HepG2 (cell line): ENCODE measurements at regions not wholly inside any gene's neighbourhood (a gene's known extent, or its start where the extent isn't known, plus 50 kb on each side); places are given as distances from the start of the nearest gene placed in this dataset.

ENCODE experiments used
- CSRNP1 ChIP-seq: sonication (generic); formaldehyde crosslinking; IDR thresholded peaks from 2 replicates; pipeline ENCODE4 v1.8.1; 2023; ENCODE audit warnings: mild to moderate bottlenecking, missing genetic modification reagents
- GPN1 ChIP-seq: sonication (generic); formaldehyde crosslinking; IDR thresholded peaks from 2 replicates; pipeline ENCODE4 v1.5.1; 2020; ENCODE audit warnings: missing genetic modification reagents, borderline replicate concordance
- HNRNPLL ChIP-seq: fragments of 200-400 bp; formaldehyde crosslinking; IDR thresholded peaks from 2 replicates; pipeline ENCODE4 v1.6.1; 2017; ENCODE audit warnings: mild to moderate bottlenecking, low read depth, low read length; ENCODE audit not compliant: poor library complexity, severe bottlenecking
- MAF1 ChIP-seq: sonication (generic); formaldehyde crosslinking; IDR thresholded peaks from 2 replicates; pipeline ENCODE4 v1.5.0; 2020; ENCODE audit warnings: missing genetic modification reagents, borderline replicate concordance
- MIXL1 ChIP-seq: IDR thresholded peaks from 2 replicates; pipeline ENCODE4 v1.6.1; 2016
- PRDM10 ChIP-seq: sonication (generic); formaldehyde crosslinking; IDR thresholded peaks from 2 replicates; pipeline ENCODE4 v1.4.0; 2020; ENCODE audit warnings: low read depth, missing genetic modification reagents
- TCF7L2 ChIP-seq: IDR thresholded peaks from 2 replicates; pipeline ENCODE4 v1.6.1; 2011; ENCODE audit warnings: mild to moderate bottlenecking, low read depth, low read length, moderate library complexity
- ZBTB26 ChIP-seq: IDR thresholded peaks from 2 replicates; pipeline ENCODE4 v1.6.1; 2016; ENCODE audit warnings: missing compliant biosample characterization, missing genetic modification reagents, borderline replicate concordance
- ZNF12 ChIP-seq: sonication (generic); formaldehyde crosslinking; IDR thresholded peaks from 2 replicates; pipeline ENCODE4 v1.5.0; 2020; ENCODE audit warnings: missing genetic modification reagents
- ZNF251 ChIP-seq: sonication (generic); formaldehyde crosslinking; IDR thresholded peaks from 2 replicates; pipeline ENCODE4 v1.9.0; 2021; ENCODE audit warnings: mild to moderate bottlenecking, missing genetic modification reagents
- ZNF577 ChIP-seq: sonication (generic); formaldehyde crosslinking; IDR thresholded peaks from 2 replicates; pipeline ENCODE4 v1.4.0; 2020; ENCODE audit warnings: mild to moderate bottlenecking, low read depth, missing genetic modification reagents, borderline replicate concordance
- ZNF740 ChIP-seq: sonication (generic); formaldehyde crosslinking; IDR thresholded peaks from 2 replicates; pipeline ENCODE4 v1.4.0; 2020; ENCODE audit warnings: missing genetic modification reagents
- ZNF782 ChIP-seq: sonication (generic); formaldehyde crosslinking; IDR thresholded peaks from 2 replicates; pipeline ENCODE4 v1.4.0; 2020; ENCODE audit warnings: missing genetic modification reagents, mild to moderate bottlenecking, borderline replicate concordance
- TF ChIP-seq, protein P1 (sequence below): sonication (generic); formaldehyde crosslinking; IDR thresholded peaks from 2 replicates; pipeline ENCODE4 v1.5.1; 2020; ENCODE audit warnings: mild to moderate bottlenecking, missing genetic modification reagents, borderline replicate concordance

- no peak for TF ChIP-seq PRDM10
- no peak for TF ChIP-seq HNRNPLL
- TF ChIP-seq ZBTB26 = no peak
- TF ChIP-seq, protein P1, sequence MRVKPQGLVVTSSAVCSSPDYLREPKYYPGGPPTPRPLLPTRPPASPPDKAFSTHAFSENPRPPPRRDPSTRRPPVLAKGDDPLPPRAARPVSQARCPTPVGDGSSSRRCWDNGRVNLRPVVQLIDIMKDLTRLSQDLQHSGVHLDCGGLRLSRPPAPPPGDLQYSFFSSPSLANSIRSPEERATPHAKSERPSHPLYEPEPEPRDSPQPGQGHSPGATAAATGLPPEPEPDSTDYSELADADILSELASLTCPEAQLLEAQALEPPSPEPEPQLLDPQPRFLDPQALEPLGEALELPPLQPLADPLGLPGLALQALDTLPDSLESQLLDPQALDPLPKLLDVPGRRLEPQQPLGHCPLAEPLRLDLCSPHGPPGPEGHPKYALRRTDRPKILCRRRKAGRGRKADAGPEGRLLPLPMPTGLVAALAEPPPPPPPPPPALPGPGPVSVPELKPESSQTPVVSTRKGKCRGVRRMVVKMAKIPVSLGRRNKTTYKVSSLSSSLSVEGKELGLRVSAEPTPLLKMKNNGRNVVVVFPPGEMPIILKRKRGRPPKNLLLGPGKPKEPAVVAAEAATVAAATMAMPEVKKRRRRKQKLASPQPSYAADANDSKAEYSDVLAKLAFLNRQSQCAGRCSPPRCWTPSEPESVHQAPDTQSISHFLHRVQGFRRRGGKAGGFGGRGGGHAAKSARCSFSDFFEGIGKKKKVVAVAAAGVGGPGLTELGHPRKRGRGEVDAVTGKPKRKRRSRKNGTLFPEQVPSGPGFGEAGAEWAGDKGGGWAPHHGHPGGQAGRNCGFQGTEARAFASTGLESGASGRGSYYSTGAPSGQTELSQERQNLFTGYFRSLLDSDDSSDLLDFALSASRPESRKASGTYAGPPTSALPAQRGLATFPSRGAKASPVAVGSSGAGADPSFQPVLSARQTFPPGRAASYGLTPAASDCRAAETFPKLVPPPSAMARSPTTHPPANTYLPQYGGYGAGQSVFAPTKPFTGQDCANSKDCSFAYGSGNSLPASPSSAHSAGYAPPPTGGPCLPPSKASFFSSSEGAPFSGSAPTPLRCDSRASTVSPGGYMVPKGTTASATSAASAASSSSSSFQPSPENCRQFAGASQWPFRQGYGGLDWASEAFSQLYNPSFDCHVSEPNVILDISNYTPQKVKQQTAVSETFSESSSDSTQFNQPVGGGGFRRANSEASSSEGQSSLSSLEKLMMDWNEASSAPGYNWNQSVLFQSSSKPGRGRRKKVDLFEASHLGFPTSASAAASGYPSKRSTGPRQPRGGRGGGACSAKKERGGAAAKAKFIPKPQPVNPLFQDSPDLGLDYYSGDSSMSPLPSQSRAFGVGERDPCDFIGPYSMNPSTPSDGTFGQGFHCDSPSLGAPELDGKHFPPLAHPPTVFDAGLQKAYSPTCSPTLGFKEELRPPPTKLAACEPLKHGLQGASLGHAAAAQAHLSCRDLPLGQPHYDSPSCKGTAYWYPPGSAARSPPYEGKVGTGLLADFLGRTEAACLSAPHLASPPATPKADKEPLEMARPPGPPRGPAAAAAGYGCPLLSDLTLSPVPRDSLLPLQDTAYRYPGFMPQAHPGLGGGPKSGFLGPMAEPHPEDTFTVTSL (CRISPR knock-in tag) = no peak
- TF ChIP-seq GPN1 = no peak
- no peak for TF ChIP-seq MAF1 (CRISPR knock-in tag)
- TF ChIP-seq TCF7L2 = no peak
- TF ChIP-seq ZNF577 (CRISPR knock-in tag) = no peak
- no peak for TF ChIP-seq CSRNP1 (CRISPR knock-in tag)
- no peak for TF ChIP-seq MIXL1
- TF ChIP-seq ZNF740 (CRISPR knock-in tag) = no peak
- TF ChIP-seq ZNF782 (CRISPR knock-in tag) = no peak
- no peak for TF ChIP-seq ZNF12
- no peak for TF ChIP-seq ZNF251
These were observed 208.6 kb upstream of the TMEM72 start (continued) for GRCh38 chr10:44702531-44702930.
